Thymus (tissue), 11 donors: ENCODE measurements at regions not wholly inside any gene's neighbourhood (a gene's known extent, or its start where the extent isn't known, plus 50 kb on each side); places are given as distances from the start of the nearest gene placed in this dataset.

Experiments used
- DNase-seq, 9 donors: peaks; one replicate each; pipeline ENCODE4 v3.0.0-alpha.2; 2013; ENCODE audit warnings: low spot score in 9 of 9, low read depth in 6 of 9, missing footprints in 1 of 9
- H3K27ac ChIP-seq, 2 donors: one replicate each; pipeline ENCODE4 v1.5.1; 2013; ENCODE audit warnings: control low read depth in 1 of 2, low read depth in 1 of 2, low read length in 1 of 2, mild to moderate bottlenecking in 1 of 2, moderate library complexity in 1 of 2
- H3K27me3 ChIP-seq, 2 donors: one replicate each; pipeline ENCODE4 v1.5.1; 2013; ENCODE audit warnings: low read length in 1 of 2; ENCODE audit not compliant: control insufficient read depth in 2 of 2, insufficient read depth in 1 of 2
- H3K36me3 ChIP-seq, 2 donors: one replicate each; pipeline ENCODE4 v1.5.1; 2013; ENCODE audit warnings: low read length in 1 of 2, mild to moderate bottlenecking in 1 of 2, moderate library complexity in 1 of 2; ENCODE audit not compliant: control insufficient read depth in 2 of 2, insufficient read depth in 2 of 2
- H3K4me1 ChIP-seq, 2 donors: one replicate each; pipeline ENCODE4 v1.5.1; 2013; ENCODE audit warnings: low read length in 2 of 2; ENCODE audit not compliant: control insufficient read depth in 2 of 2, insufficient read depth in 2 of 2
- H3K4me3 ChIP-seq, 2 donors: one replicate each; pipeline ENCODE4 v1.5.1; 2013; ENCODE audit warnings: low read length in 2 of 2, control low read depth in 1 of 2, mild to moderate bottlenecking in 1 of 2
- H3K9me3 ChIP-seq, 2 donors: one replicate each; pipeline ENCODE4 v1.5.1; 2013; ENCODE audit warnings: low read length in 1 of 2, mild to moderate bottlenecking in 1 of 2; ENCODE audit not compliant: control insufficient read depth in 2 of 2, insufficient read depth in 1 of 2
- WGBS: extraction: QIAGEN DNeasy Blood & Tissue Kit; methylation state at CpG from one replicate; pipeline ENCODE4 v1.1.7; 2013; 5-methylcytosine and 5-hydroxymethylcytosine counted together
- donor health status: healthy.

DNA sequence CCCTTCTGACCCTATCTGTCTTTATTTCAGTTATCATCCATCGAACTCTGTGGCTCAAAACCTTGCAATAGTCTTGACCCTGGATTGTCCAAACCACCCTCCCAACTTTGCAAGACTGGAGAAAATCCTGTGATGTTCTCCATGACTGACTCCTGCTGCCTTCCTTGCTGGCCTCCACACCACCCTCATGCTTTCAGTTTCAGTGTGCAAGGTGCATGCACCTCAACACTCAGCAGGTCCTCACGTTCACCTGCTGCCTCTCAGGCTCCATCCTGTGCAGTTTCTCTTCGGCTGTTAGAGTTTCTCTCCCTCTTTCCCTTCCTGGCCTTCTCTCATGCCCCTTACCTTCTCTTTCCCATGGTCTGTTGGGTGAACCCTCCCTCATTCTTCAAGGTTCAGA lies 59.4 kb upstream of the ASIC2 start:
- WGBS: 83% methylated on average over 3 of the region's 3 CpGs
- H3K4me1 ChIP-seq: no peaks in the 10 kb centered on the region
- no peak for DNase-seq
- H3K36me3 ChIP-seq: no peaks in the 10 kb centered on the region
- no peak overlapping the region for H3K27ac ChIP-seq
- H3K4me3 ChIP-seq: no peak overlapping the region
- H3K27me3 ChIP-seq: no peaks in the 10 kb centered on the region
- H3K9me3 ChIP-seq: no peaks in the 10 kb centered on the region

DNA sequence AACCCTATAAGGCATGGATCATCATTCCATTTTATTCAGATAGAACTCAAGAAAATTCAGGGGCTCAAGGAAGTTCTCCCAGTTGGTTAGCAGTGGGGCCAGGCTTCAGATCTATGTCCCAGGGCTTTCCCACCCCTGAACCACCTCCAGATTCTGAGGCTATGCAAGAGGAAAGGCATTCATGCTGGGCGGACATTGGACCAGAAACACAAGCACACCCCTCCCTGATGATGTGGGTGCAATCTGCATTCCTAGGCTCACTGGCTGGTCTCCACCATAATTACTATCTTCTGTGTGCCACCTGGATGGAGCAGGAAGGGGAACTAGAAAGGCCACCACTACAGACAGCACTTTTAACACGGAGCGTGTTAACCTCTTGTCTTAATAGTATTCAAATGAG lies 63.2 kb upstream of the ASIC2 start:
- 93% methylated on average over 3 of the region's 3 CpGs for WGBS
- no peaks in the 10 kb centered on the region for H3K36me3 ChIP-seq
- no peaks in the 10 kb centered on the region for H3K4me1 ChIP-seq
- H3K27ac ChIP-seq: no peak overlapping the region
- H3K27me3 ChIP-seq: no peaks in the 10 kb centered on the region
- H3K4me3 ChIP-seq: no peak overlapping the region
- H3K9me3 ChIP-seq: no peaks in the 10 kb centered on the region
- DNase-seq: no peak

DNA sequence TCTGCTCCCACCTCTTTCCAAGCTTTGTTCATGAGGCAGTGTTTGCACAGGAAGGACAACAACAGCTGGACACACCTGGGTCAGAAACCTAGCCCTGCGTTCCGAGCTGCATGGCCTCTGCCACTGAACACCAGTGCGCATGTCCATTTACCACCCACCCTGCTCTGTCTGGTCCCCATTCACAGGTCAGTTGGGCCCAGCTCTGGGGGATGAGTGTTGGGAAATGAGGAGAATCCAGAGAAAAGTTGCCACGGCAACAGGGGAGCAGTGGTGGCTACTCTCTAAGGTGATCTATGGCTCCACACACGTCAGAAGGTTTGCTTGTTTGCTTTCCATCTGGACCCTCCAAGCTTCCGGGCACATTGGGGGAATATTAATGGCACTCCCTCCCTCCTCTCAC lies 70.4 kb upstream of the ASIC2 start:
- 92% methylated on average over 6 of the region's 6 CpGs for WGBS
- Histone ChIP-seq H3K4me1 (no peaks in the 10 kb centered on the region), H3K27ac (no peak overlapping the region), H3K9me3 (no peaks in the 10 kb centered on the region), H3K36me3 (no peaks in the 10 kb centered on the region), H3K27me3 (no peaks in the 10 kb centered on the region), H3K4me3 (no peak overlapping the region)
- no peak for DNase-seq

DNA sequence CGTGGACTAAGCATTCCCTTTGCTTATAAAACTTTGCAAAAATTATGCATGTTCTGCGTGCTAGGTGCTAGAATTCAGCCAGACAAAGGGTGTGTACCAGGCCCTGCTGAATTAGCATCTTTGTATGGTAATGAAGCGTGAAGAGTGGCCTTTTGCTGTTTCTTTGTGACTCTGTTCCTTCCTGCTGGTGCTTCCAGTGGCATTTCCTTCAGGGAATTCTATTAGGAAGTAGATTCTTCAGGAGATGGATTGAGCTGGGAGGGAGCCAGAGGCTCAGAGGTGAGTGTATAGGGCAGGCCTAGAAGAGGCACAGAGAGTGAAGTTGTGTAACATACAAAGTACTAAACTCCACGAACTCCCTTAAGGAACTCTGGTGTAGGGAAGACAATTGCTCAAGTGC lies 73.9 kb upstream of the ASIC2 start:
- Histone ChIP-seq H3K27me3 (no peaks in the 10 kb centered on the region), H3K4me1 (no peaks in the 10 kb centered on the region), H3K4me3 (no peak overlapping the region), H3K9me3 (no peaks in the 10 kb centered on the region), H3K27ac (no peak overlapping the region), H3K36me3 (no peaks in the 10 kb centered on the region)
- WGBS: 69% methylated on average over 4 of the region's 4 CpGs
- no peak for DNase-seq

DNA sequence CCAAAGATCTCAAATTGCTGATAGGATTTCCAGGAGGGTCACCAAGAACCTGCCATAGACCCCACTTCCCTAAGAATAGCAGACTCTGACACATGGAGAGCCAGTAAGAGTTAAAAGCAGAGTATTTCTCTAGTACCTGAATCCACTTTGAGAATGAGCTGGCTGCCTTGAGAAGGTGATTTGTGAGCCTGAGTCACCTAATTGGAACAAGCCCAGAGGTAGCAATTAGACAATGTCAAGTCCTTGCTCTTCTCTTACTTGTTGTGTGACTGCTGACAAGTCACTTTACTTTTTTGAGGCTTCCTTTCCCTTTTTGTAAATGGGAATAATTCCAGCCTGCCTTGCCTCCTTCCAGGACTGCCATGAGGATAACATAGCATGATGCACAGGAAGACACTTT lies 76.1 kb upstream of the ASIC2 start:
- H3K4me3 ChIP-seq: no peak overlapping the region
- no peaks in the 10 kb centered on the region for H3K36me3 ChIP-seq
- no peaks in the 10 kb centered on the region for H3K9me3 ChIP-seq
- DNase-seq: no peak
- no peak overlapping the region for H3K27ac ChIP-seq
- H3K27me3 ChIP-seq: no peaks in the 10 kb centered on the region
- no peaks in the 10 kb centered on the region for H3K4me1 ChIP-seq

DNA sequence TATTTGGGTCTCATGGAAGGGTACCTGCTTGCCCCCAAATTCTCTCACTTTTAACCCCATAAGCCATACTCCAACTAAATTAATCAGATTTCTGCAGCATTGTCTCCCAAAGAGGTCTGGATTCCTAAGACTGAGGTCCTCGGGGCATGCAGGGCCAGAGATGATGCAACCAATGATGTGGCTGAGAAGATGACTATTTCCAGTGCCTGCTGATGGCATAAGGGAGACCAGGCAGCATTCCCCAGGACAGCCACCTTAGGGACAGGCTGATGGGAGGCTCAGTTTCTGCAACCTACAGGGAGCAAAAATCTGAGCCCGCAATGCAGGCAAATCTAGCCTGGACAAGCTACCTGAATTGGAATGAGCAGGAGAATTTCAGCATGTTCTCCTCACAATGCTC lies 76.8 kb upstream of the ASIC2 start:
- Histone ChIP-seq H3K4me1 (no peaks in the 10 kb centered on the region), H3K27me3 (no peaks in the 10 kb centered on the region), H3K27ac (no peak overlapping the region), H3K9me3 (no peaks in the 10 kb centered on the region), H3K36me3 (no peaks in the 10 kb centered on the region), H3K4me3 (no peak overlapping the region)
- 61% methylated on average over 2 of the region's 2 CpGs for WGBS
- DNase-seq: no peak

DNA sequence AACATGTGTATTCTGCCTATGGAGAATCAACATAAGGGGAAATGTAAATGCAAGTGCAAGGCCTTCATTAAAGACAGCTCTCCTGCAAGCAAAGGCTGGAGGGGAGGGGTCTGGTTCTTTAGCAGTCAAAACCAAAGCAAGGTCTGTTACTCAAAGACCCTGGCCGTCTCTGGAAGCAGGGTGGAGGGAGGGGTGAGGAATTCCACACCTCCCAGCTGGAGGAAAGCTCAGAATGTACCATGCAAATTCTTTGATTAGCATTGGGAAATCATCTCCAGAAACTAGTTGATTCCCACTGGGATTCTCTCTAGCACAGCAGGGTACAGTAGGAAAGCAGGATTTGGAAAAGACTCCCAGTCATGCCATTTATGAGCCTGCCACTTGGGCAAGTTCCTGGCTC lies 77.3 kb upstream of the ASIC2 start:
- WGBS: 37% methylated on average over 1 of the region's 1 CpG
- DNase-seq: no peak
- no peaks in the 10 kb centered on the region for H3K9me3 ChIP-seq
- no peak overlapping the region for H3K4me3 ChIP-seq
- no peaks in the 10 kb centered on the region for H3K27me3 ChIP-seq
- no peak overlapping the region for H3K27ac ChIP-seq
- no peaks in the 10 kb centered on the region for H3K36me3 ChIP-seq
- no peaks in the 10 kb centered on the region for H3K4me1 ChIP-seq

DNA sequence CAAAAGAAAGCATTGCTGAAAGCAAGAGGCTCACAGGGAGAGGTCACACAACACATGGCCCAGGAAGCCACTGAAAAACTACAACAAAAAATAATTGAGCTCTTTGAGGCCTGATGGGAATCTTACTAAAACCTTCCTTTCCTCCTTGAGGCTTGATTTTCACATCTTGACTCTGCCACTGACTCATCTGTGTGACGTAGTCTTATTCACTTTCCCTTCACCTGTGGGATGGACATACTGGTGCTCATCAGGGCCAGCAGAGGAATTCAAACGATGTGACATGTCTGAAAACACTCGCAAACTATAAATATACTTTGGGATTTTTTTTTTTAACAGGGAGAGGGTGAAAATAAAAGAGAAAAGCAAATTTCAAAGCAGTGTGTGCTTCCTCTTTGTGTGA lies 78.3 kb upstream of the ASIC2 start:
- H3K4me3 ChIP-seq: no peak overlapping the region
- no peaks in the 10 kb centered on the region for H3K4me1 ChIP-seq
- no peaks in the 10 kb centered on the region for H3K27me3 ChIP-seq
- H3K36me3 ChIP-seq: no peaks in the 10 kb centered on the region
- H3K9me3 ChIP-seq: no peaks in the 10 kb centered on the region
- DNase-seq: no peak
- H3K27ac ChIP-seq: no peak overlapping the region
- WGBS: 84% methylated on average over 3 of the region's 3 CpGs

DNA sequence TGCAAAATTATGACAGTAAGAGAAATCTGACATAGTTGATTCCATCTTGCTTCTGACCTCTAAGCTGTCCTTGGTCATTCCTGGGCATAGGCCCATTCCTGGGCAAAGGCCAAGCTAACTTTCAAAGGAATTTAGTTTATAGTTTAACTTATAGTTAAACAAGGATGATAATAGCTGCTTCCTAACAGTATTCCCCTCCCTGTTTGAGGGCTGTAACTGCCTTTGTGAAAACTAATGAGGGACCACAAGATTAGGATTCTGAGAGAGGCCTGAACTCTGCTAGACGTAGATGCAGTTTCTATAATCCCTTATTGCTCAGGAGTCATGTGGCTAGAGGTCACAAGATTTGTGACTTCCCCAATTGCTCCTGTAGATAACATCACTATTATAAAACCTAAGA lies 80.2 kb upstream of the ASIC2 start:
- WGBS: 40% methylated on average over 1 of the region's 1 CpG
- H3K27ac ChIP-seq: no peak overlapping the region
- no peak overlapping the region for H3K4me3 ChIP-seq
- no peaks in the 10 kb centered on the region for H3K27me3 ChIP-seq
- no peaks in the 10 kb centered on the region for H3K4me1 ChIP-seq
- no peaks in the 10 kb centered on the region for H3K36me3 ChIP-seq
- no peak for DNase-seq
- no peaks in the 10 kb centered on the region for H3K9me3 ChIP-seq

DNA sequence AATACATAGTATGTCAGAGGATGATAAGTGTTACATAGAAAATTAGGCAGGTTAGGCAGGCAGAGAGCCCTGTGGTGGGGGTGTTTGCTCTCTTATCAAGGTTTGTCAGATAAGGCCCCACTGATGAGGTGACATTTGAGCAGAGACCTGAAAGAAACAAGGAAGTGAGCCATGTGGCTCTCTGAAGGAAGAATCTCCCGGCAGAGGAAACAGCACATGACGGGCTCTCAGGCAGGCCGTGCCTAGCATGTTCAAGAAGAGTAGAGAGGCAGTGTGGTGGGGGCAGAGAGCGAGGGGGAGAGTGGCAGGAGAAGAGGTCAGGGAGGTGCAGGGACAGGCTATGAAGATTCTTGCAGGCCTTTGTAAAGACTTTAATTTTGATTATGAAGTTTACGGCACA lies 82.0 kb upstream of the ASIC2 start:
- 42% methylated on average over 5 of the region's 5 CpGs for WGBS
- Histone ChIP-seq H3K4me1 (no peaks in the 10 kb centered on the region), H3K27ac (no peak overlapping the region), H3K4me3 (no peak overlapping the region), H3K36me3 (no peaks in the 10 kb centered on the region), H3K9me3 (no peaks in the 10 kb centered on the region), H3K27me3 (no peaks in the 10 kb centered on the region)
- DNase-seq: no peak
